Caco-2 (cell line): ENCODE measurements at regions not wholly inside any gene's neighbourhood (a gene's known extent, or its start where the extent isn't known, plus 50 kb on each side); places are given as distances from the start of the nearest gene placed in this dataset.
A peak's percentile ranks its signal among the peaks of the same experiment; 100 is the strongest.

Experiments used
- BruUV-seq: library from RNA; stranded (reverse); fragments of 400-500 nt; replicated peaks from 2 replicates; lab custom pipeline; 2021; lab: Mats Ljungman, UMichigan
- CTCF ChIA-PET: fragments of 300-600 bp; sonication (Branson Sonifier 250); formaldehyde crosslinking; loops from one replicate; lab custom pipeline; 2022; ENCODE audit warnings: antibody characterized with exemption; lab: Charles Lee
- POLR2A ChIA-PET: fragments of 300-600 bp; sonication (Branson Sonifier 250); formaldehyde crosslinking; loops from one replicate; lab custom pipeline; 2022; ENCODE audit warnings: antibody characterized with exemption; lab: Charles Lee
- DNase-seq, 2 experiments: peaks; one replicate each; pipeline versions ENCODE4 v3.0.0 to v3.0.0-alpha.2; 2020 to 2022
- H3K27me3 ChIP-seq: replicated peaks from 2 replicates; pipeline ENCODE4 v1.6.0; 2011; ENCODE audit warnings: low read length; ENCODE audit not compliant: control insufficient read depth, insufficient read depth
- H3K36me3 ChIP-seq: 2 replicates; pipeline ENCODE4 v1.5.1; 2011; ENCODE audit warnings: low read length; ENCODE audit not compliant: control insufficient read depth, insufficient read depth
- H3K4me1 ChIP-seq: fragments of 250-450 bp; sonication (Bioruptor Pico); 2 replicates; pipeline ENCODE4 v1.5.1; 2020; ENCODE audit warnings: mild to moderate bottlenecking
- H3K4me3 ChIP-seq: 2 replicates; pipeline ENCODE4 v1.5.1; 2011; ENCODE audit warnings: low read depth, mild to moderate bottlenecking, control low read depth, low read length
- H3K9me3 ChIP-seq: fragments of 250-450 bp; sonication (Bioruptor Pico); 2 replicates; pipeline ENCODE4 v1.5.1; 2020; ENCODE audit warnings: mild to moderate bottlenecking, moderate library complexity
- H3K27ac Mint-ChIP-seq: one replicate; pipeline ENCODE4 v1.8.0; 2022; ENCODE audit warnings: mixed read lengths; ENCODE audit not compliant: unreplicated experiment
- H3K27me3 Mint-ChIP-seq: one replicate; pipeline ENCODE4 v1.8.0; 2022; ENCODE audit warnings: mixed read lengths; ENCODE audit not compliant: insufficient read depth, unreplicated experiment
- H3K36me3 Mint-ChIP-seq: one replicate; pipeline ENCODE4 v1.8.0; 2022; ENCODE audit warnings: mild to moderate bottlenecking, mixed read lengths; ENCODE audit not compliant: insufficient read depth, unreplicated experiment
- H3K4me1 Mint-ChIP-seq: one replicate; pipeline ENCODE4 v1.8.0; 2022; ENCODE audit warnings: low read depth, mixed read lengths; ENCODE audit not compliant: unreplicated experiment
- H3K4me3 Mint-ChIP-seq: one replicate; pipeline ENCODE4 v1.8.0; 2022; ENCODE audit warnings: mild to moderate bottlenecking, moderate library complexity, mixed read lengths; ENCODE audit not compliant: unreplicated experiment
- H3K9me3 Mint-ChIP-seq: one replicate; pipeline ENCODE4 v1.8.0; 2022; ENCODE audit warnings: mixed read lengths; ENCODE audit not compliant: unreplicated experiment
- CTCF ChIP-seq, 2 experiments: fragments of 200-600 bp in 1 of 2; IDR thresholded peaks; 1 replicate in 1 of 2; 2 replicates in 1 of 2; pipeline versions ENCODE4 v1.5.1 to v1.8.0; 2011 to 2022; ENCODE audit warnings: antibody characterized with exemption in 1 of 2, control low read depth in 1 of 2, inconsistent platforms in 1 of 2, low read depth in 1 of 2, low read length in 1 of 2, mild to moderate bottlenecking in 1 of 2, moderate library complexity in 1 of 2; ENCODE audit not compliant: insufficient read depth in 1 of 2, severe bottlenecking in 1 of 2, unreplicated experiment in 1 of 2
- intact Hi-C: fragments of 100-400 bp; cut with micrococcal nuclease; formaldehyde crosslinking; loops from one replicate; pipeline ENCODE4 v1.10.0; 2022; ENCODE audit not compliant: unreplicated experiment

GRCh38 chr2:137847443-137847842 is 116.8 kb upstream of the HNMT start:
- Histone ChIP-seq H3K9me3 (0 out of 2 replicates have a peak, but pooled peaks cover 6% of the 10 kb centered on the region), H3K4me3 (no peak overlapping the region), H3K36me3 (no peaks in the 10 kb centered on the region), H3K4me1 (peaks cover 11% of the 10 kb centered on the region), H3K27me3 (no peaks in the 10 kb centered on the region)
- BruUV-seq: no TSS peak
- Mint-ChIP-seq H3K4me1 (peaks cover 4% of the 10 kb centered on the region), H3K36me3 (no peaks in the 10 kb centered on the region), H3K27me3 (no peaks in the 10 kb centered on the region), H3K9me3 (no peaks in the 10 kb centered on the region), H3K4me3 (no peak overlapping the region), H3K27ac (no peak overlapping the region)
- no peak for TF ChIP-seq CTCF (IDR thresholded peaks at IDR 0.05; ENCODE audit: insufficient read depth in 1 of 2, low read depth in 1 of 2, low read length in 1 of 2, severe bottlenecking in 1 of 2, unreplicated experiment in 1 of 2)
- ChIA-PET POLR2A (no interaction called here), CTCF (no interaction called here)
- peak in 1 of 2 experiments; percentile 39 for DNase-seq
- intact Hi-C loops: no loop called here

DNA sequence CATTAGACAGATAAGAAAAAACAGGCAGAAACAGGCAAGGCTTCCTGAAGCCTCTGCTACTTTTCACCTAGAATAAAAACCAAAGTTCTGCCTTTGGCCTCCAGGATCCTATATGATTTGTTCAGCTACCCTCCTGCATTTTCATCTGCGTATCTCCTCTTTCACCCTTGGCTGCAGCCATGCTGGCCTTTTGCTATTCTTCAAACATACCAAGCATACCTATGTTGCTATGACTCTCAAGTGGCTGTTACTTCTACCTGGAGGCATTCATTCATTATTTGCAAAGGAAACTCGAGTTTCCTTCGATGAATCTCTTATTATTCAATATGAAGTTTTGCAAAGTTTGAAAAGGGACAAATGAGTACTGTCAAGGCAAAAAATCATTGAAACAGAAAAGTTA is 106.4 kb upstream of the HNMT start:
- DNase-seq: peak; percentile 60 to 63
- CTCF ChIA-PET: no interaction called here
- intact Hi-C loops: no loop called here
- Histone ChIP-seq H3K27me3 (no peaks in the 10 kb centered on the region), H3K4me1 (peaks cover 42% of the 10 kb centered on the region), H3K36me3 (no peaks in the 10 kb centered on the region), H3K4me3 (no peak overlapping the region), H3K9me3 (no peaks in the 10 kb centered on the region)
- no peak for TF ChIP-seq CTCF (IDR thresholded peaks at IDR 0.05; ENCODE audit: insufficient read depth in 1 of 2, low read depth in 1 of 2, low read length in 1 of 2, severe bottlenecking in 1 of 2, unreplicated experiment in 1 of 2)
- no TSS peak for BruUV-seq
- Mint-ChIP-seq H3K9me3 (no peaks in the 10 kb centered on the region), H3K27ac (peak overlapping the region; percentile 76), H3K4me1 (peaks cover 36% of the 10 kb centered on the region), H3K4me3 (peak overlapping the region; percentile 57), H3K36me3 (no peaks in the 10 kb centered on the region), H3K27me3 (no peaks in the 10 kb centered on the region)
- POLR2A ChIA-PET: no interaction called here

GRCh38 chr2:137862651-137863050 is 101.6 kb upstream of the HNMT start:
- H3K4me3 ChIP-seq: no peak overlapping the region
- H3K9me3 ChIP-seq: no peaks in the 10 kb centered on the region
- Mint-ChIP-seq H3K9me3 (no peaks in the 10 kb centered on the region), H3K4me3 (no peak overlapping the region), H3K36me3 (no peaks in the 10 kb centered on the region), H3K27ac (no peak overlapping the region), H3K4me1 (peaks cover 21% of the 10 kb centered on the region), H3K27me3 (no peaks in the 10 kb centered on the region)
- H3K4me1 ChIP-seq: peaks cover 11% of the 10 kb centered on the region
- no peak for TF ChIP-seq CTCF (IDR thresholded peaks at IDR 0.05; ENCODE audit: insufficient read depth in 1 of 2, low read depth in 1 of 2, low read length in 1 of 2, severe bottlenecking in 1 of 2, unreplicated experiment in 1 of 2)
- ChIA-PET CTCF (interaction anchor here (1.1 to 1.4 kb wide), 2 partner anchors 24 to 26 kb away, joined by 3 to 5 read pairs; no protein-coding TSS in a partner anchor), POLR2A (no interaction called here)
- H3K36me3 ChIP-seq: no peaks in the 10 kb centered on the region
- BruUV-seq: no TSS peak
- no peak for DNase-seq
- no peaks in the 10 kb centered on the region for H3K27me3 ChIP-seq
- intact Hi-C loops: no loop called here
